ENCODE measurements at regions not wholly inside any gene's neighbourhood (a gene's known extent, or its start where the extent isn't known, plus 50 kb on each side); places are given as distances from the start of the nearest gene placed in this dataset.
"Not testable (repeated sequence)": the region's sequence is repeated elsewhere in the genome, so short reads cannot be mapped to it uniquely, and the experiment has no call there.

GRCh38 chr2:175624211-175624761, 377.8 kb downstream of the LNPK start:
- in situ Hi-C loops (cut with MboI; ENCODE audit: low sequenced_read_pairs) = no loop called here

GRCh38 chr2:175621821-175622220, 380.2 kb downstream of the LNPK start:
- in situ Hi-C loops (cut with MboI; ENCODE audit: low sequenced_read_pairs) = no loop called here

GRCh38 chr2:175620106-175620505, 382.0 kb downstream of the LNPK start:
- in situ Hi-C loops (cut with MboI; ENCODE audit: low sequenced_read_pairs) = no loop called here

- in situ Hi-C loops (cut with MboI; ENCODE audit: low sequenced_read_pairs) = no loop called here
These were observed 382.7 kb downstream of the LNPK start for GRCh38 chr2:175619179-175620045.

- in situ Hi-C loops (cut with MboI; ENCODE audit: low sequenced_read_pairs) = no loop called here
These were observed 389.8 kb downstream of the LNPK start for GRCh38 chr2:175612280-175612679.

- in situ Hi-C loops (cut with MboI; ENCODE audit: low sequenced_read_pairs) = no loop called here
These were observed 395.8 kb downstream of the LNPK start for GRCh38 chr2:175606010-175606841.

GRCh38 chr2:175605640-175606009, 396.4 kb downstream of the LNPK start:
- in situ Hi-C loops (cut with MboI; ENCODE audit: low sequenced_read_pairs) = no loop called here

- in situ Hi-C loops (cut with MboI; ENCODE audit: low sequenced_read_pairs) = no loop called here
These were observed 400.1 kb downstream of the LNPK start for GRCh38 chr2:175601969-175602368.

GRCh38 chr2:175599966-175600831, 401.9 kb downstream of the LNPK start:
- in situ Hi-C loops (cut with MboI; ENCODE audit: low sequenced_read_pairs) = no loop called here

- in situ Hi-C loops (cut with MboI; ENCODE audit: low sequenced_read_pairs) = no loop called here
These were observed 404.8 kb downstream of the LNPK start for GRCh38 chr2:175597286-175597685.

- in situ Hi-C loops (cut with MboI; ENCODE audit: low sequenced_read_pairs) = no loop called here
These were observed 406.9 kb downstream of the LNPK start for GRCh38 chr2:175595139-175595538.

- in situ Hi-C loops (cut with MboI; ENCODE audit: low sequenced_read_pairs) = not testable (repeated sequence)
These were observed 408.2 kb downstream of the LNPK start for GRCh38 chr2:175593686-175594525.

- in situ Hi-C loops (cut with MboI; ENCODE audit: low sequenced_read_pairs) = not testable (repeated sequence)
These were observed 406.7 kb upstream of the ATP5MC3 start for GRCh38 chr2:175588213-175588612.

GRCh38 chr2:175585496-175585895, 404.0 kb upstream of the ATP5MC3 start:
- in situ Hi-C loops (cut with MboI; ENCODE audit: low sequenced_read_pairs) = no loop called here

GRCh38 chr2:175580652-175581051, 399.1 kb upstream of the ATP5MC3 start:
- in situ Hi-C loops (cut with MboI; ENCODE audit: low sequenced_read_pairs) = no loop called here

- in situ Hi-C loops (cut with MboI; ENCODE audit: low sequenced_read_pairs) = no loop called here
These were observed 398.1 kb upstream of the ATP5MC3 start for GRCh38 chr2:175579646-175580045.

- in situ Hi-C loops (cut with MboI; ENCODE audit: low sequenced_read_pairs) = no loop called here
These were observed 396.0 kb upstream of the ATP5MC3 start for GRCh38 chr2:175577368-175577970.

GRCh38 chr2:175576875-175577274, 395.4 kb upstream of the ATP5MC3 start:
- in situ Hi-C loops (cut with MboI; ENCODE audit: low sequenced_read_pairs) = no loop called here

- in situ Hi-C loops (cut with MboI; ENCODE audit: low sequenced_read_pairs) = no loop called here
These were observed 394.8 kb upstream of the ATP5MC3 start for GRCh38 chr2:175576270-175576669.

All from hTERT RPE-1 (cell line).